ENCODE measurements at regions not wholly inside any gene's neighbourhood (a gene's known extent, or its start where the extent isn't known, plus 50 kb on each side); places are given as distances from the start of the nearest gene placed in this dataset.

DNA sequence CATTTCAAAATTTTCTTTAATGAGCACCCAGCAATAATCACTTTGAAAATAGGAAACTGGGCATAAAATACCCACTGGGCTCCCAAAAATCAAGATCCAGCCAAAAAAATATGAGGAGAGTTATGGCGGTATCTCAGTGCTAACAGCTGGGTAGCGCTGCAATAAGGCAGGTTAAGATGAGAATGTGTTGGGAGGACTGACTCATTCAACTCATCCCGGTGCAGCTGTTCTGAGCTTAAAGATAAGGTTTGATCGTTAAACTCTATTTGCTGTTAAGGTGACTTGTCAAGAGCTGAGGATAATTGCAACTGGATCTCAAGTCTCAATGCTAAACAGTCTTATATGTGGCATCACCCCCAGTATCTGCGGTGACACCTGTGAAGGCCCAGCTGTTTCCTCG is 507.7 kb downstream of the EPM2A start:
- Histone ChIP-seq H4K20me1 (ENCODE audit: control insufficient read depth, insufficient read depth, insufficient read length) (no peaks in the 10 kb centered on the region), H2AK5ac (ENCODE audit: insufficient read length, low read length) (no peak overlapping the region), H2AFZ (ENCODE audit: low read length) (no peak overlapping the region), H3K27ac (ENCODE audit: insufficient read length, low read depth, low read length) (no peak overlapping the region), H3K4me1 (ENCODE audit: insufficient read depth, low read length) (no peaks in the 10 kb centered on the region), H3T11ph (ENCODE audit: low read length) (no peak overlapping the region), H4K91ac (ENCODE audit: insufficient read length, low read depth, low read length) (no peak overlapping the region), H2BK15ac (ENCODE audit: low read depth, low read length) (no peak overlapping the region), H2BK12ac (ENCODE audit: insufficient read length, low read depth, low read length) (no peak overlapping the region), H3K4ac (ENCODE audit: low read depth, low read length) (no peak overlapping the region), H3K14ac (ENCODE audit: insufficient read depth, low read length) (no peak overlapping the region), H3K23me2 (ENCODE audit: insufficient read length, low read depth, low read length, poor library complexity, severe bottlenecking) (no peaks in the 10 kb centered on the region), H3K18ac (ENCODE audit: insufficient read length, low read depth, low read length) (no peak overlapping the region), H2BK5ac (ENCODE audit: insufficient read length, low read length) (no peak overlapping the region), H3K27me3 (ENCODE audit: insufficient read depth, low read length) (no peaks in the 10 kb centered on the region), H3K9me3 (ENCODE audit: control insufficient read depth, low read depth, low read length) (no peaks in the 10 kb centered on the region), H3K23ac (ENCODE audit: insufficient read length, low read depth, low read length) (no peak overlapping the region), H3K9ac (ENCODE audit: extremely low read depth, insufficient read length, low read length) (no peak overlapping the region), H4K5ac (ENCODE audit: insufficient read length, low read depth, low read length) (no peak overlapping the region), H4K8ac (replicated peaks; ENCODE audit: insufficient read length, low read depth, low read length) (no peak overlapping the region), H2BK120ac (ENCODE audit: low read depth, low read length, poor library complexity, severe bottlenecking) (no peak overlapping the region), H3K79me1 (ENCODE audit: insufficient read depth, low read depth, low read length, poor library complexity, severe bottlenecking) (no peaks in the 10 kb centered on the region), H3K56ac (ENCODE audit: insufficient read length, low read depth, low read length) (no peak overlapping the region), H2BK20ac (ENCODE audit: low read depth, low read length, poor library complexity, severe bottlenecking) (no peak overlapping the region), H3K79me2 (ENCODE audit: insufficient read depth, low read length) (no peaks in the 10 kb centered on the region), H3K4me2 (ENCODE audit: insufficient read depth, insufficient read length, low read length) (no peak overlapping the region)
- TF ChIP-seq, protein P1, sequence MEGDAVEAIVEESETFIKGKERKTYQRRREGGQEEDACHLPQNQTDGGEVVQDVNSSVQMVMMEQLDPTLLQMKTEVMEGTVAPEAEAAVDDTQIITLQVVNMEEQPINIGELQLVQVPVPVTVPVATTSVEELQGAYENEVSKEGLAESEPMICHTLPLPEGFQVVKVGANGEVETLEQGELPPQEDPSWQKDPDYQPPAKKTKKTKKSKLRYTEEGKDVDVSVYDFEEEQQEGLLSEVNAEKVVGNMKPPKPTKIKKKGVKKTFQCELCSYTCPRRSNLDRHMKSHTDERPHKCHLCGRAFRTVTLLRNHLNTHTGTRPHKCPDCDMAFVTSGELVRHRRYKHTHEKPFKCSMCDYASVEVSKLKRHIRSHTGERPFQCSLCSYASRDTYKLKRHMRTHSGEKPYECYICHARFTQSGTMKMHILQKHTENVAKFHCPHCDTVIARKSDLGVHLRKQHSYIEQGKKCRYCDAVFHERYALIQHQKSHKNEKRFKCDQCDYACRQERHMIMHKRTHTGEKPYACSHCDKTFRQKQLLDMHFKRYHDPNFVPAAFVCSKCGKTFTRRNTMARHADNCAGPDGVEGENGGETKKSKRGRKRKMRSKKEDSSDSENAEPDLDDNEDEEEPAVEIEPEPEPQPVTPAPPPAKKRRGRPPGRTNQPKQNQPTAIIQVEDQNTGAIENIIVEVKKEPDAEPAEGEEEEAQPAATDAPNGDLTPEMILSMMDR (conservative IDR thresholded peaks at IDR 0.05), result no peak
- Mint-ChIP-seq H3K4me3 (no peak overlapping the region), H3K27ac (no peak overlapping the region), H3K27me3 (ENCODE audit: low read depth) (no peaks in the 10 kb centered on the region), H3K36me3 (ENCODE audit: insufficient read depth in 1 of 3, low read depth in 3 of 3) (no peaks in the 10 kb centered on the region), H3K9me3 (no peaks in the 10 kb centered on the region), H3K4me1 (no peaks in the 10 kb centered on the region)
- no CpG with 5 or more reads among the region's 6 CpGs for WGBS (ENCODE audit: extremely low coverage, insufficient read length, low lambda C conversion rate)
- DNase-seq, result no peak

Measured in H9 (cell line).